Peyer's patch (tissue), 4 donors: ENCODE measurements at regions not wholly inside any gene's neighbourhood (a gene's known extent, or its start where the extent isn't known, plus 50 kb on each side); places are given as distances from the start of the nearest gene placed in this dataset.

ENCODE experiments used
- CTCF ChIP-seq, 6 experiments: fragments of 450-650 bp in 4 of 6; fragments of 200-600 bp in 2 of 6; sonication (generic) in 1 of 6; IDR thresholded peaks; one replicate each; pipeline ENCODE4 v1.5.1; 2017 to 2019; ENCODE audit warnings: antibody characterized with exemption in 6 of 6, mild to moderate bottlenecking in 3 of 6, moderate library complexity in 1 of 6
- POLR2A ChIP-seq, 2 donors: fragments of 450-650 bp; IDR thresholded peaks; one replicate each; pipeline ENCODE4 v1.5.1; 2017; ENCODE audit warnings: antibody characterized with exemption in 2 of 2, mild to moderate bottlenecking in 2 of 2, moderate library complexity in 2 of 2

GRCh38 chr5:103452666-103453065 is 109.9 kb downstream of the NUDT12 start:
- TF ChIP-seq CTCF (IDR thresholded peaks at IDR 0.05) (no peak), POLR2A (IDR thresholded peaks at IDR 0.05) (no peak)
